H1 (cell line): ENCODE measurements at regions not wholly inside any gene's neighbourhood (a gene's known extent, or its start where the extent isn't known, plus 50 kb on each side); places are given as distances from the start of the nearest gene placed in this dataset.

Experiments used
- CTCF ChIA-PET: fragments of 300-600 bp; sonication (Branson Sonifier 250); formaldehyde crosslinking; loops from one replicate; lab custom pipeline; 2021; ENCODE audit not compliant: partially characterized antibody; lab: Charles Lee
- POLR2A ChIA-PET: fragments of 300-600 bp; sonication (Branson Sonifier 250); formaldehyde crosslinking; loops from one replicate; lab custom pipeline; 2021; ENCODE audit warnings: inconsistent platforms; ENCODE audit not compliant: partially characterized antibody; lab: Charles Lee
- DNase-seq, 2 experiments: peaks; one replicate each; pipeline versions ENCODE4 v3.0.0 to v3.0.0-alpha.2; 2010 to 2022; ENCODE audit warnings: low spot score in 2 of 2, low read depth in 1 of 2, mixed read lengths in 1 of 2
- FAIRE-seq: peaks from 2 replicates; lab custom pipeline; 2011; peaks lifted over from hg19 to GRCh38; lab: Jason Lieb, UNC
- H2AFZ ChIP-seq: 2 replicates; pipeline ENCODE4 v1.8.1; 2012; ENCODE audit warnings: low read length, inconsistent platforms
- H2AK5ac ChIP-seq: 2 replicates; pipeline ENCODE4 v1.6.1; 2013; ENCODE audit warnings: low read depth, low read length
- H2BK120ac ChIP-seq: replicated peaks from 2 replicates; pipeline ENCODE3; 2013; ENCODE audit warnings: low read depth, low read length, inconsistent platforms
- H2BK12ac ChIP-seq: 2 replicates; pipeline ENCODE4 v1.6.1; 2013; ENCODE audit warnings: low read depth, low read length
- H2BK15ac ChIP-seq: 2 replicates; pipeline ENCODE4 v1.6.1; 2013; ENCODE audit warnings: low read length
- H2BK20ac ChIP-seq: 2 replicates; pipeline ENCODE4 v1.6.1; 2013; ENCODE audit warnings: low read length
- H2BK5ac ChIP-seq: 2 replicates; pipeline ENCODE4 v1.6.1; 2013; ENCODE audit warnings: low read depth, low read length
- H3K14ac ChIP-seq: 2 replicates; pipeline ENCODE4 v1.6.1; 2013; ENCODE audit warnings: inconsistent platforms; ENCODE audit not compliant: insufficient read length
- H3K18ac ChIP-seq: 2 replicates; pipeline ENCODE4 v1.6.1; 2013; ENCODE audit warnings: low read length; ENCODE audit errors: extremely low read depth
- H3K23ac ChIP-seq: 2 replicates; pipeline ENCODE4 v1.6.1; 2013; ENCODE audit warnings: inconsistent platforms; ENCODE audit not compliant: insufficient read length
- H3K23me2 ChIP-seq: 2 replicates; pipeline ENCODE4 v1.6.1; 2013; ENCODE audit warnings: low read depth, low read length
- H3K27ac ChIP-seq: 2 replicates; pipeline ENCODE4 v1.6.1; 2011; ENCODE audit warnings: low read depth, low read length, inconsistent platforms
- H3K27me3 ChIP-seq, 4 experiments: replicated peaks in 1 of 4; 1 replicate in 1 of 4; 2 replicates in 3 of 4; pipeline versions ENCODE4 v1.6.1 to v1.8.1; 2011 to 2013; ENCODE audit warnings: low read length in 3 of 4, mild to moderate bottlenecking in 3 of 4, inconsistent platforms in 2 of 4, mixed read lengths in 2 of 4, moderate library complexity in 1 of 4; ENCODE audit not compliant: control insufficient read depth in 3 of 4, insufficient read depth in 3 of 4; ENCODE audit errors: extremely low read depth in 1 of 4
- H3K36me3 ChIP-seq, 4 experiments: 2 replicates each; pipeline versions ENCODE4 v1.6.1 to v1.8.1; 2011 to 2013; ENCODE audit warnings: mild to moderate bottlenecking in 4 of 4, low read length in 3 of 4, moderate library complexity in 2 of 4, control low read depth in 1 of 4, inconsistent platforms in 1 of 4; ENCODE audit not compliant: insufficient read depth in 4 of 4, control insufficient read depth in 2 of 4
- H3K4ac ChIP-seq: replicated peaks from 2 replicates; pipeline ENCODE3; 2013; ENCODE audit warnings: low read length, low read depth, mixed read lengths, inconsistent platforms; ENCODE audit not compliant: insufficient read length
- H3K4me1 ChIP-seq, 4 experiments: replicated peaks in 1 of 4; 1 replicate in 1 of 4; 2 replicates in 3 of 4; pipeline versions ENCODE4 v1.6.1 to v1.8.1; 2011 to 2013; ENCODE audit warnings: low read length in 3 of 4, inconsistent platforms in 2 of 4, mixed read lengths in 1 of 4; ENCODE audit not compliant: insufficient read depth in 4 of 4, control insufficient read depth in 3 of 4
- H3K4me2 ChIP-seq, 2 experiments: 2 replicates each; pipeline versions ENCODE4 v1.6.1 to v1.8.1; 2011 to 2013; ENCODE audit warnings: low read depth in 2 of 2, low read length in 2 of 2, control low read depth in 1 of 2, inconsistent platforms in 1 of 2, mild to moderate bottlenecking in 1 of 2; ENCODE audit not compliant: insufficient read depth in 1 of 2
- H3K4me3 ChIP-seq, 4 experiments: fragments of 200-600, 300-600 bp in 1 of 4; sonication (generic), shearing (Covaris generic), sonication (Bioruptor Twin) in 1 of 4; 2 replicates each; pipeline versions ENCODE4 v1.5.1 to v1.8.1; 2011 to 2016; ENCODE audit warnings: low read length in 4 of 4, low read depth in 3 of 4, control low read depth in 2 of 4, inconsistent platforms in 2 of 4, mild to moderate bottlenecking in 2 of 4, mixed read lengths in 1 of 4, moderate library complexity in 1 of 4; ENCODE audit not compliant: insufficient read depth in 2 of 4; ENCODE audit errors: extremely low read depth in 1 of 4
- H3K56ac ChIP-seq: replicated peaks from 2 replicates; pipeline ENCODE3; 2013; ENCODE audit warnings: low read depth, mild to moderate bottlenecking, mixed read lengths, low read length, inconsistent platforms; ENCODE audit not compliant: insufficient read length
- H3K79me1 ChIP-seq: 2 replicates; pipeline ENCODE4 v1.6.1; 2013; ENCODE audit warnings: low read depth, low read length, control low read depth
- H3K79me2 ChIP-seq, 2 experiments: 2 replicates each; pipeline versions ENCODE4 v1.6.1 to v1.8.1; 2012 to 2013; ENCODE audit warnings: low read length in 2 of 2, mild to moderate bottlenecking in 2 of 2, inconsistent platforms in 1 of 2; ENCODE audit not compliant: insufficient read depth in 2 of 2, control insufficient read depth in 1 of 2
- H3K9ac ChIP-seq, 4 experiments: replicated peaks in 1 of 4; 1 replicate in 1 of 4; 2 replicates in 3 of 4; pipeline versions ENCODE4 v1.6.1 to v1.8.1; 2011 to 2013; ENCODE audit warnings: low read depth in 3 of 4, low read length in 3 of 4, control low read depth in 2 of 4, mild to moderate bottlenecking in 2 of 4, moderate library complexity in 2 of 4, inconsistent platforms in 1 of 4; ENCODE audit errors: extremely low read depth in 1 of 4
- H3K9me3 ChIP-seq, 2 experiments: 2 replicates each; pipeline versions ENCODE4 v1.6.1 to v1.8.1; 2012 to 2013; ENCODE audit warnings: mild to moderate bottlenecking in 2 of 2, moderate library complexity in 2 of 2, control low read depth in 1 of 2, inconsistent platforms in 1 of 2, low read depth in 1 of 2, low read length in 1 of 2, mixed read lengths in 1 of 2; ENCODE audit not compliant: insufficient read depth in 2 of 2
- H4K20me1 ChIP-seq, 2 experiments: replicated peaks in 1 of 2; 2 replicates each; pipeline versions ENCODE3 to v1.8.1; 2011 to 2013; ENCODE audit warnings: inconsistent platforms in 2 of 2, low read length in 2 of 2, mild to moderate bottlenecking in 1 of 2; ENCODE audit not compliant: insufficient read depth in 2 of 2, control insufficient read depth in 1 of 2
- H4K5ac ChIP-seq: 2 replicates; pipeline ENCODE4 v1.6.1; 2013; ENCODE audit warnings: low read length, low read depth, mixed read lengths, inconsistent platforms; ENCODE audit not compliant: insufficient read length
- H4K8ac ChIP-seq: 2 replicates; pipeline ENCODE4 v1.8.0; 2013; ENCODE audit warnings: mild to moderate bottlenecking, moderate library complexity, low read length, inconsistent platforms; ENCODE audit not compliant: insufficient read depth; ENCODE audit errors: extremely low read depth
- H4K91ac ChIP-seq: replicated peaks from 2 replicates; pipeline ENCODE3; 2013; ENCODE audit warnings: low read length, mixed read lengths, inconsistent platforms; ENCODE audit not compliant: insufficient read length
- BACH1 ChIP-seq: IDR thresholded peaks from 2 replicates; pipeline ENCODE4 v1.6.1; 2012; ENCODE audit warnings: low read length, improper control_type of control experiment
- GTF2F1 ChIP-seq: IDR thresholded peaks from 2 replicates; pipeline ENCODE4 v1.6.1; 2012; ENCODE audit warnings: low read depth, low read length, improper control_type of control experiment, borderline replicate concordance
- HDAC2 ChIP-seq, 2 experiments: fragments of 300-600 bp in 1 of 2; sonication (generic) in 1 of 2; IDR thresholded peaks; 2 replicates each; pipeline ENCODE4 v1.6.1; 2011 to 2012; ENCODE audit warnings: low read depth in 2 of 2, low read length in 2 of 2, mild to moderate bottlenecking in 2 of 2, moderate library complexity in 2 of 2, borderline replicate concordance in 1 of 2, inconsistent platforms in 1 of 2
- RFX5 ChIP-seq: IDR thresholded peaks from 2 replicates; pipeline ENCODE4 v1.6.1; 2011; ENCODE audit warnings: low read depth, low read length, improper control_type of control experiment, borderline replicate concordance
- SP4 ChIP-seq: IDR thresholded peaks from 2 replicates; pipeline ENCODE4 v1.6.1; 2012; ENCODE audit warnings: low read length, inconsistent platforms
- WGBS, 2 experiments: shearing (Covaris generic) in 1 of 2; methylation state at CpG; one replicate each; pipeline versions ENCODE4 v1.1.6 to v1.1.7; 2013 to 2015; ENCODE audit warnings: low lambda C conversion rate in 2 of 2, mixed read lengths in 2 of 2, inconsistent platforms in 1 of 2, low coverage in 1 of 2, missing lambda C conversion rate in 1 of 2; ENCODE audit not compliant: insufficient replicate concordance in 2 of 2, insufficient coverage in 1 of 2, insufficient read length in 1 of 2; ENCODE audit errors: extremely low coverage in 1 of 2, missing lambda C conversion rate in 1 of 2; 5-methylcytosine and 5-hydroxymethylcytosine counted together
- TF ChIP-seq, protein P1 (sequence below), 3 experiments: IDR thresholded peaks; 1 replicate in 2 of 3; 2 replicates in 1 of 3; pipeline versions ENCODE4 v1.5.1 to v1.6.1; 2011; ENCODE audit warnings: low read length in 3 of 3, mild to moderate bottlenecking in 3 of 3, inconsistent platforms in 2 of 3, low read depth in 1 of 3, moderate library complexity in 1 of 3; ENCODE audit not compliant: insufficient read depth in 1 of 3; ENCODE audit errors: control extremely low read depth in 1 of 3

DNA sequence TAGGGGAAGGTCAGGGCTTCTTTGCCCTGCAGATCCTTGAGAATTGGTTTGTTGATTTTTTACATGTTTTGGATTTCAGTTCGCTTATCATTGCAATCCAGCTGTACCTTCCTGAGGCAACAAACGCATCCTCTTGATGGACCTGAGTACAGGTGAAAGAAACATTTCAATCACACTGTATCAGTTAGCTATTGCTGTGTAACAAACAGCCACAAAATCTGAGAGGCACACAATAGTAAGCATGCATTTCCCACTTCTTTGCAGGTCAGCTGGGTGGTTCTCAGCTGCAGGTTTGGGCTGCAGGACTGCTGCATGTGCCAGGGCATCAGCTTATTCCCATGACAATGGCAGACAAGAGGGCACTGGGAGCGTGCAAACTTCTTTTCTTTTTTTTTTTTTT, 586.4 kb downstream of the MATN1 start:
- Histone ChIP-seq H3K18ac (no peak overlapping the region), H4K91ac (no peak overlapping the region), H2BK5ac (no peak overlapping the region), H4K8ac (no peak overlapping the region), H3K4ac (no peak overlapping the region), H2AK5ac (no peak overlapping the region), H2BK12ac (no peak overlapping the region), H3K23ac (no peak overlapping the region), H2BK15ac (no peak overlapping the region), H3K4me3 (no peak overlapping the region), H3K79me2 (no peaks in the 10 kb centered on the region), H4K20me1 (no peaks in the 10 kb centered on the region), H3K4me2 (no peak overlapping the region), H3K4me1 (no peaks in the 10 kb centered on the region), H3K27ac (no peak overlapping the region), H3K27me3 (no peaks in the 10 kb centered on the region; a peak in 2 of 7 replicates), H3K9me3 (peaks cover 4 to 11% of the 10 kb centered on the region in 2 experiments; a peak in 1 of 4 replicates), H3K23me2 (no peaks in the 10 kb centered on the region), H2AFZ (no peak overlapping the region), H3K36me3 (no peaks in the 10 kb centered on the region), H3K79me1 (no peaks in the 10 kb centered on the region), H4K5ac (no peak overlapping the region), H3K9ac (no peak overlapping the region), H2BK120ac (no peak overlapping the region), H2BK20ac (no peak overlapping the region), H3K14ac (no peak overlapping the region), H3K56ac (no peak overlapping the region)
- no peak for FAIRE-seq
- ChIA-PET POLR2A (no interaction called here), CTCF (no interaction called here)
- 93% methylated on average over 2 of the region's 3 CpGs; no CpG with 5 or more reads in 1 of the 2 experiments for WGBS, 2 experiments
- no peak for DNase-seq
- TF ChIP-seq GTF2F1 (no peak), BACH1 (no peak), SP4 (no peak), RFX5 (no peak), HDAC2 (IDR thresholded peaks at IDR 0.05; ENCODE audit: borderline replicate concordance in 1 of 2, low read depth in 2 of 2, low read length in 2 of 2) (no peak)
- TF ChIP-seq, protein P1, sequence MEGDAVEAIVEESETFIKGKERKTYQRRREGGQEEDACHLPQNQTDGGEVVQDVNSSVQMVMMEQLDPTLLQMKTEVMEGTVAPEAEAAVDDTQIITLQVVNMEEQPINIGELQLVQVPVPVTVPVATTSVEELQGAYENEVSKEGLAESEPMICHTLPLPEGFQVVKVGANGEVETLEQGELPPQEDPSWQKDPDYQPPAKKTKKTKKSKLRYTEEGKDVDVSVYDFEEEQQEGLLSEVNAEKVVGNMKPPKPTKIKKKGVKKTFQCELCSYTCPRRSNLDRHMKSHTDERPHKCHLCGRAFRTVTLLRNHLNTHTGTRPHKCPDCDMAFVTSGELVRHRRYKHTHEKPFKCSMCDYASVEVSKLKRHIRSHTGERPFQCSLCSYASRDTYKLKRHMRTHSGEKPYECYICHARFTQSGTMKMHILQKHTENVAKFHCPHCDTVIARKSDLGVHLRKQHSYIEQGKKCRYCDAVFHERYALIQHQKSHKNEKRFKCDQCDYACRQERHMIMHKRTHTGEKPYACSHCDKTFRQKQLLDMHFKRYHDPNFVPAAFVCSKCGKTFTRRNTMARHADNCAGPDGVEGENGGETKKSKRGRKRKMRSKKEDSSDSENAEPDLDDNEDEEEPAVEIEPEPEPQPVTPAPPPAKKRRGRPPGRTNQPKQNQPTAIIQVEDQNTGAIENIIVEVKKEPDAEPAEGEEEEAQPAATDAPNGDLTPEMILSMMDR (IDR thresholded peaks at IDR 0.05; ENCODE audit: control extremely low read depth in 1 of 3, insufficient read depth in 1 of 3, low read depth in 1 of 3, low read length in 3 of 3), result no peak
